ENCODE measurements at regions not wholly inside any gene's neighbourhood (a gene's known extent, or its start where the extent isn't known, plus 50 kb on each side); places are given as distances from the start of the nearest gene placed in this dataset.

DNA sequence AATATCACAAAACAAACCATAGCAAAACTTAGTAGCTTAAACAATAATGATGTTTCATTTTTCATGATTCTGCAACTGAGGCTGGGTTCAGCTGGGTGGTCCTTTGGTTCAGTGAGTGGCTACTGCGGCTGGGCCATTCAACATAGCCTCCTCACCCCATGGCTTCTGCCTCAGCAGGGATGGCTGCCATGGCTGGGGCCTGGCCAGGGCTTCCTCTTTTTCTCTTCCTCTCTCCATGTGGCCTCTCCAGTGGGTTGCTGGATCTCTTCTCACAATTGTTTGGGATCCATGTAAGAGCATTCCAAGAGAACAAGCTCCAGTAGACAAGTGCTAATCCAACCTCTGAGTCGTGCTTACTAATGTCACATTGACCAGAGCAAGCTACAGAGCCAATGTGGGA lies 248.6 kb upstream of the PLET1 start:
- no peak for TF ChIP-seq POLR2AphosphoS5 (IDR thresholded peaks at IDR 0.05; ENCODE audit: low read depth, low read length)
- TF ChIP-seq, protein P1, sequence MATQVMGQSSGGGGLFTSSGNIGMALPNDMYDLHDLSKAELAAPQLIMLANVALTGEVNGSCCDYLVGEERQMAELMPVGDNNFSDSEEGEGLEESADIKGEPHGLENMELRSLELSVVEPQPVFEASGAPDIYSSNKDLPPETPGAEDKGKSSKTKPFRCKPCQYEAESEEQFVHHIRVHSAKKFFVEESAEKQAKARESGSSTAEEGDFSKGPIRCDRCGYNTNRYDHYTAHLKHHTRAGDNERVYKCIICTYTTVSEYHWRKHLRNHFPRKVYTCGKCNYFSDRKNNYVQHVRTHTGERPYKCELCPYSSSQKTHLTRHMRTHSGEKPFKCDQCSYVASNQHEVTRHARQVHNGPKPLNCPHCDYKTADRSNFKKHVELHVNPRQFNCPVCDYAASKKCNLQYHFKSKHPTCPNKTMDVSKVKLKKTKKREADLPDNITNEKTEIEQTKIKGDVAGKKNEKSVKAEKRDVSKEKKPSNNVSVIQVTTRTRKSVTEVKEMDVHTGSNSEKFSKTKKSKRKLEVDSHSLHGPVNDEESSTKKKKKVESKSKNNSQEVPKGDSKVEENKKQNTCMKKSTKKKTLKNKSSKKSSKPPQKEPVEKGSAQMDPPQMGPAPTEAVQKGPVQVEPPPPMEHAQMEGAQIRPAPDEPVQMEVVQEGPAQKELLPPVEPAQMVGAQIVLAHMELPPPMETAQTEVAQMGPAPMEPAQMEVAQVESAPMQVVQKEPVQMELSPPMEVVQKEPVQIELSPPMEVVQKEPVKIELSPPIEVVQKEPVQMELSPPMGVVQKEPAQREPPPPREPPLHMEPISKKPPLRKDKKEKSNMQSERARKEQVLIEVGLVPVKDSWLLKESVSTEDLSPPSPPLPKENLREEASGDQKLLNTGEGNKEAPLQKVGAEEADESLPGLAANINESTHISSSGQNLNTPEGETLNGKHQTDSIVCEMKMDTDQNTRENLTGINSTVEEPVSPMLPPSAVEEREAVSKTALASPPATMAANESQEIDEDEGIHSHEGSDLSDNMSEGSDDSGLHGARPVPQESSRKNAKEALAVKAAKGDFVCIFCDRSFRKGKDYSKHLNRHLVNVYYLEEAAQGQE (IDR thresholded peaks at IDR 0.05; ENCODE audit: insufficient read depth in 1 of 2, low read depth in 2 of 2, low read length in 2 of 2), result no peak
